ENCODE measurements at regions not wholly inside any gene's neighbourhood (a gene's known extent, or its start where the extent isn't known, plus 50 kb on each side); places are given as distances from the start of the nearest gene placed in this dataset.
"Not testable (repeated sequence)": the region's sequence is repeated elsewhere in the genome, so short reads cannot be mapped to it uniquely, and the experiment has no call there.

GRCh38 chr17:65360961-65361552, 200.4 kb downstream of the AXIN2 start:
- DNase-seq = no peak

GRCh38 chr17:65359016-65359415, 202.4 kb downstream of the AXIN2 start:
- DNase-seq = no peak

GRCh38 chr17:65356536-65356935, 204.9 kb downstream of the AXIN2 start:
- DNase-seq = no peak

GRCh38 chr17:65355246-65355645, 206.2 kb downstream of the AXIN2 start:
- no peak for DNase-seq

- DNase-seq = no peak
Observed at GRCh38 chr17:65349916-65350315, 211.5 kb downstream of the AXIN2 start.

GRCh38 chr17:65346166-65346565, 209.0 kb downstream of the RGS9 start:
- DNase-seq = no peak

- no peak for DNase-seq
Observed at GRCh38 chr17:65345261-65346005, 208.3 kb downstream of the RGS9 start.

- DNase-seq = no peak
Observed at GRCh38 chr17:65340401-65340800, 203.2 kb downstream of the RGS9 start.

GRCh38 chr17:65334406-65334805, 197.2 kb downstream of the RGS9 start:
- no peak for DNase-seq

GRCh38 chr17:65332779-65333178, 195.6 kb downstream of the RGS9 start:
- DNase-seq = no peak

- no peak for DNase-seq
Observed at GRCh38 chr17:65332375-65332774, 195.2 kb downstream of the RGS9 start.

- DNase-seq = no peak
Observed at GRCh38 chr17:65328567-65328966, 191.4 kb downstream of the RGS9 start.

GRCh38 chr17:65324611-65325342, 187.6 kb downstream of the RGS9 start:
- no peak for DNase-seq

- DNase-seq = no peak
Observed at GRCh38 chr17:65323049-65323448, 185.9 kb downstream of the RGS9 start.

GRCh38 chr17:65320820-65321219, 183.7 kb downstream of the RGS9 start:
- DNase-seq = no peak

- no peak for DNase-seq
Observed at GRCh38 chr17:65314212-65314611, 177.0 kb downstream of the RGS9 start.

GRCh38 chr17:65312718-65313377, 175.7 kb downstream of the RGS9 start:
- no peak for DNase-seq

- no peak for DNase-seq
Observed at GRCh38 chr17:65311261-65311660, 174.1 kb downstream of the RGS9 start.

- DNase-seq = no peak
Observed at GRCh38 chr17:65307961-65308316, 170.8 kb downstream of the RGS9 start.

GRCh38 chr17:65307081-65307960, 170.2 kb downstream of the RGS9 start:
- no peak for DNase-seq

GRCh38 chr17:65305778-65306177, 168.6 kb downstream of the RGS9 start:
- DNase-seq = no peak

GRCh38 chr17:65305116-65305515, 167.9 kb downstream of the RGS9 start:
- no peak for DNase-seq

- not testable (repeated sequence) for DNase-seq
Observed at GRCh38 chr17:65301882-65302281, 164.7 kb downstream of the RGS9 start.
